KMS-11 (cell line): ENCODE measurements at regions not wholly inside any gene's neighbourhood (a gene's known extent, or its start where the extent isn't known, plus 50 kb on each side); places are given as distances from the start of the nearest gene placed in this dataset.

Source experiments
- H2AFZ ChIP-seq: fragments of 200-600 bp; sonication (generic); 2 replicates; pipeline ENCODE4 v1.6.1; 2016; ENCODE audit warnings: antibody characterized with exemption, mixed run types, low read depth
- H3K27ac ChIP-seq: fragments of 200-600 bp; sonication (generic); 2 replicates; pipeline ENCODE4 v1.6.1; 2016; ENCODE audit warnings: mild to moderate bottlenecking, mixed run types
- H3K27me3 ChIP-seq: fragments of 200-600 bp; sonication (generic); 2 replicates; pipeline ENCODE4 v1.6.1; 2017; ENCODE audit warnings: mild to moderate bottlenecking, low read depth, mixed run types, moderate library complexity; ENCODE audit not compliant: insufficient read depth
- H3K36me3 ChIP-seq: fragments of 200-600 bp; sonication (generic); 2 replicates; pipeline ENCODE4 v1.6.1; 2017; ENCODE audit warnings: mild to moderate bottlenecking, mixed run types; ENCODE audit not compliant: insufficient read depth
- H3K4me1 ChIP-seq: fragments of 200-600 bp; sonication (generic); 2 replicates; pipeline ENCODE4 v1.6.1; 2016; ENCODE audit warnings: mild to moderate bottlenecking, low read depth, mixed run types; ENCODE audit not compliant: poor library complexity, severe bottlenecking
- H3K4me2 ChIP-seq: fragments of 200-600 bp; sonication (generic); 2 replicates; pipeline ENCODE4 v1.7.0; 2016; ENCODE audit warnings: mild to moderate bottlenecking, mixed run types
- H3K4me3 ChIP-seq: fragments of 200-600 bp; sonication (generic); IDR thresholded peaks from 2 replicates; pipeline ENCODE4 v1.6.1; 2017; ENCODE audit warnings: low read depth, low read length, mixed read lengths; ENCODE audit not compliant: insufficient read depth
- H3K79me2 ChIP-seq: fragments of 200-600 bp; sonication (generic); 2 replicates; pipeline ENCODE4 v1.6.1; 2016; ENCODE audit warnings: low read depth, mixed run types; ENCODE audit not compliant: insufficient read depth
- H3K9ac ChIP-seq: fragments of 200-600 bp; sonication (generic); 2 replicates; pipeline ENCODE4 v1.6.1; 2016; ENCODE audit warnings: mild to moderate bottlenecking, mixed run types
- H4K20me1 ChIP-seq: fragments of 200-600 bp; sonication (generic); 2 replicates; pipeline ENCODE4 v1.6.1; 2016; ENCODE audit warnings: mild to moderate bottlenecking, mixed run types; ENCODE audit not compliant: insufficient read depth
- TF ChIP-seq, protein P1 (sequence below): fragments of 200-600 bp; sonication (generic); conservative IDR thresholded peaks from 2 replicates; pipeline ENCODE4 v1.6.1; 2017; ENCODE audit warnings: low read depth, mild to moderate bottlenecking, antibody characterized with exemption, low read length, moderate library complexity, mixed read lengths

DNA sequence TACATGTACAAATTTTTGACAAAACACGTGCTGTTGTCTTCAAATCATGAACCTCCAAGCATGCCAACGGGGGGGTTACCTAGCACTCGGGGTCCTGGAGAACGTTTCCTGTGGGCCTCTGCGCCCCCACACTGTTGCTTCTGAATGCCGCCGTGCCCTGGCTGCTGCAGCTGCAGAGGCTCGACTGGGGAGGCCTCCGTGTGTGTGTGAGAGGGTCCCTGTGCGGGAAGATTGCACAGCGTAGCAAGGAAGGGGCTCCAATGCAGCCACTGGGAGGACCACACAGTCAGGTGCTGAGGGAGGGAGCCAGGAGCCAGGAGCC lies 1322.2 kb downstream of the TBC1D22A start:
- Histone ChIP-seq H3K27me3 (peaks cover 3% of the 10 kb centered on the region; the same call in 1 of the 2 replicates), H3K79me2 (no peaks in the 10 kb centered on the region), H3K27ac (no peak overlapping the region), H3K9ac (no peak overlapping the region), H3K4me2 (no peak overlapping the region), H2AFZ (no peak overlapping the region), H3K36me3 (no peaks in the 10 kb centered on the region), H3K4me3 (no peak overlapping the region), H3K4me1 (no peaks in the 10 kb centered on the region), H4K20me1 (no peaks in the 10 kb centered on the region)
- TF ChIP-seq, protein P1, sequence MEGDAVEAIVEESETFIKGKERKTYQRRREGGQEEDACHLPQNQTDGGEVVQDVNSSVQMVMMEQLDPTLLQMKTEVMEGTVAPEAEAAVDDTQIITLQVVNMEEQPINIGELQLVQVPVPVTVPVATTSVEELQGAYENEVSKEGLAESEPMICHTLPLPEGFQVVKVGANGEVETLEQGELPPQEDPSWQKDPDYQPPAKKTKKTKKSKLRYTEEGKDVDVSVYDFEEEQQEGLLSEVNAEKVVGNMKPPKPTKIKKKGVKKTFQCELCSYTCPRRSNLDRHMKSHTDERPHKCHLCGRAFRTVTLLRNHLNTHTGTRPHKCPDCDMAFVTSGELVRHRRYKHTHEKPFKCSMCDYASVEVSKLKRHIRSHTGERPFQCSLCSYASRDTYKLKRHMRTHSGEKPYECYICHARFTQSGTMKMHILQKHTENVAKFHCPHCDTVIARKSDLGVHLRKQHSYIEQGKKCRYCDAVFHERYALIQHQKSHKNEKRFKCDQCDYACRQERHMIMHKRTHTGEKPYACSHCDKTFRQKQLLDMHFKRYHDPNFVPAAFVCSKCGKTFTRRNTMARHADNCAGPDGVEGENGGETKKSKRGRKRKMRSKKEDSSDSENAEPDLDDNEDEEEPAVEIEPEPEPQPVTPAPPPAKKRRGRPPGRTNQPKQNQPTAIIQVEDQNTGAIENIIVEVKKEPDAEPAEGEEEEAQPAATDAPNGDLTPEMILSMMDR, result no peak

DNA sequence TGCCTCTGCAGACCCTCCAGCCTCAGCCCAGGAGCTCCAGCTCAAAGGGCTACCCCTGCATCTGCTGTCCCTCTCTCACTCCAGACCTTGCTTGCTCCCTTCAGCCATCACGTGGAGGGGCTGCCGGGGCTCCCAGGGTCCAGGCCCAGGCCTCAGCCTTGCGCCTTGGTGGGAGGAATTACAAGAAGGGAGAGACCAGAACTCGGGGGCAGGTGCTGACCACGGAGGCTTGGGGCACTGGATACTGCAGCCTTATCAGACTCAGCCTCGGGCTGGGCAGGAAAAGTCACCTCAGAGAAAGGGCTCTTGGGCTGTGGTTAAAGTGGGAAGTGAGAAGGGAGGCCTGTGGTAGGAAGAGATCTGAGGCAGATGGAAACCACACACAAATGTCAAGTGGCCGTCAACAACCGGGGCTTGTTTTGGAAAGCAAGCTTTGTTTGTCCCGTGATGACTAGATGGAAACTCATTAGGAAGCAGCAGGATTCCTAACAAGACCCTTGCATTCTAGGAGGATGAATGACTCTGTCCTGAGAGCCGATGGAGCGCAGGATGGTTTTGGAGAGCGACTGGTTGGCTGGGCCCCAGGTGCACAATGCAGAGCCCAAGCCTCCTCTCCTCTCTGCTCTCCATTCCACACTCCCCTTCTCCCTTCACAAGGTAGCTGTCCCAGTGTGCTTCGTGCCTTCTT lies 1321.7 kb downstream of the TBC1D22A start:
- no peak overlapping the region for H3K4me2 ChIP-seq
- H3K4me1 ChIP-seq, result no peaks in the 10 kb centered on the region
- no peaks in the 10 kb centered on the region for H3K36me3 ChIP-seq
- peaks cover 3% of the 10 kb centered on the region; the same call in 1 of the 2 replicates for H3K27me3 ChIP-seq
- no peak overlapping the region for H2AFZ ChIP-seq
- no peaks in the 10 kb centered on the region for H4K20me1 ChIP-seq
- no peak overlapping the region for H3K27ac ChIP-seq
- no peak overlapping the region for H3K4me3 ChIP-seq
- TF ChIP-seq, protein P1, result no peak
- no peak overlapping the region for H3K9ac ChIP-seq
- no peaks in the 10 kb centered on the region for H3K79me2 ChIP-seq

DNA sequence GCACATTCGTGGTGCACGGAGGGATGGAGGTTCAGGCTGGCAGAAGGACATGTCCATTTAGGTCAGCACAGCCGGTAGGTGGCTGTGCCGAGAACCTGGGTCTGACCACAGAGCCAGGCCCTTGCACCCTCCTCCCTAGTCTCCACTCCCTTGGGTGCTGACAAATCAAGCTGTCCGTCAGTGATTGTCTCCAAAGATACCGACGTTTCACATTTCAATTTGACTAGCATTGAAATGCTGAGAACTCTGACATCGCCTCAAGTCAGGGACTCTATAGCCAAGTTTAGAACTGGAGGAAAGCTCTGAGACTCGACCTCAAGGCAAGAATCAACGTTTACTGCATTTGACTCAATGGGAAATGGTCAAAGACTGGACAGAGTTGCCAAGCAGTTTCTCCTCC lies 1321.1 kb downstream of the TBC1D22A start:
- Histone ChIP-seq H3K27ac (no peak overlapping the region), H3K4me2 (no peak overlapping the region), H3K9ac (no peak overlapping the region), H3K4me1 (no peaks in the 10 kb centered on the region), H3K79me2 (no peaks in the 10 kb centered on the region), H3K4me3 (no peak overlapping the region), H3K36me3 (no peaks in the 10 kb centered on the region), H2AFZ (no peak overlapping the region), H4K20me1 (no peaks in the 10 kb centered on the region), H3K27me3 (peaks cover 3% of the 10 kb centered on the region; the same call in 1 of the 2 replicates)
- TF ChIP-seq, protein P1, result no peak

DNA sequence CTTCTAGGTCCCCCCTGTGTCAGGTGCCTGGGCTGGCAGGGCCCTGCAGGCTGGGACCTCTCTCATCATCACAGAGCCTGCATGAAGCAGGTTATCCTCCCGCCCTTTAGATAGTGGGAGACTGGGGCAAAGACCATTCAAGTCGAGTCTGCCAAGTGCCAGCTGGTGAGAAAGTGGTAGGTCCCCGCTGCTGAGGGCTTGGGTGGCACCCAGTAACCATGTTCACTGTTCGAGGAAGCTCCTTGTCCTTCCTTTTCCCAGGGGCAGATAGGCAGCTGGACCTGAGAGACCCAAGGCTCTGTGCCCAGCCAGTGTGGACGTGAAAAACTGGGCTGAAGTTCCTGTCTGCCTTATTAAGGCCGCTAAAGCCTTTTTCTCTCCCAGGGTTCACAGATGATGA lies 1319.8 kb downstream of the TBC1D22A start:
- H3K9ac ChIP-seq, result no peak overlapping the region
- TF ChIP-seq, protein P1, result no peak
- no peaks in the 10 kb centered on the region for H3K4me1 ChIP-seq
- no peaks in the 10 kb centered on the region for H3K36me3 ChIP-seq
- H2AFZ ChIP-seq, result no peak overlapping the region
- no peak overlapping the region for H3K4me3 ChIP-seq
- no peaks in the 10 kb centered on the region for H4K20me1 ChIP-seq
- H3K79me2 ChIP-seq, result no peaks in the 10 kb centered on the region
- H3K4me2 ChIP-seq, result no peak overlapping the region
- H3K27me3 ChIP-seq, result no peaks in the 10 kb centered on the region; the same call in 1 of the 2 replicates
- H3K27ac ChIP-seq, result no peak overlapping the region
